HG03442 (cell line): ENCODE measurements at regions not wholly inside any gene's neighbourhood (a gene's known extent, or its start where the extent isn't known, plus 50 kb on each side); places are given as distances from the start of the nearest gene placed in this dataset.
A peak's percentile ranks its signal among the peaks of the same experiment; 100 is the strongest.
"Not testable (repeated sequence)": the region's sequence is repeated elsewhere in the genome, so short reads cannot be mapped to it uniquely, and the experiment has no call there.

ENCODE experiments used
- ATAC-seq: cut with Tn5 transposase; IDR thresholded peaks from one replicate; pipeline ENCODE4 v1.9.1; 2021; ENCODE audit warnings: mild to moderate bottlenecking, moderate library complexity; ENCODE audit not compliant: unreplicated experiment

GRCh38 chr3:112738366-112738765, 97.4 kb upstream of the CCDC80 start:
- no peak for ATAC-seq

- ATAC-seq, result no peak
These were observed 96.0 kb upstream of the CCDC80 start for GRCh38 chr3:112736805-112737566.

GRCh38 chr3:112736386-112736785, 95.4 kb upstream of the CCDC80 start:
- no peak for ATAC-seq

GRCh38 chr3:112735926-112736325, 95.0 kb upstream of the CCDC80 start:
- ATAC-seq, result no peak

GRCh38 chr3:112734736-112735350, 93.9 kb upstream of the CCDC80 start:
- ATAC-seq, result peak; percentile 67

GRCh38 chr3:112734171-112734570, 93.2 kb upstream of the CCDC80 start:
- ATAC-seq, result no peak

GRCh38 chr3:112730210-112730609, 89.3 kb upstream of the CCDC80 start:
- no peak for ATAC-seq

GRCh38 chr3:112721231-112721630, 80.3 kb upstream of the CCDC80 start:
- no peak for ATAC-seq

GRCh38 chr3:112718967-112719366, 78.0 kb upstream of the CCDC80 start:
- no peak for ATAC-seq

GRCh38 chr3:112718516-112718915, 77.6 kb upstream of the CCDC80 start:
- no peak for ATAC-seq

- ATAC-seq, result no peak
These were observed 69.0 kb upstream of the CCDC80 start for GRCh38 chr3:112709911-112710310.

- no peak for ATAC-seq
These were observed 58.6 kb upstream of the CCDC80 start for GRCh38 chr3:112699436-112699978.

- not testable (repeated sequence) for ATAC-seq
These were observed 57.5 kb upstream of the CCDC80 start for GRCh38 chr3:112698442-112698841.

GRCh38 chr3:112696244-112696643, 55.3 kb upstream of the CCDC80 start:
- not testable (repeated sequence) for ATAC-seq

GRCh38 chr3:112695377-112696108, 54.6 kb upstream of the CCDC80 start:
- ATAC-seq, result not testable (repeated sequence)

GRCh38 chr3:112694906-112695305, 54.0 kb upstream of the CCDC80 start:
- ATAC-seq, result not testable (repeated sequence)

- ATAC-seq, result no peak
These were observed 52.2 kb upstream of the CCDC80 start for GRCh38 chr3:112693186-112693585.
